ENCODE measurements at regions not wholly inside any gene's neighbourhood (a gene's known extent, or its start where the extent isn't known, plus 50 kb on each side); places are given as distances from the start of the nearest gene placed in this dataset.

DNA sequence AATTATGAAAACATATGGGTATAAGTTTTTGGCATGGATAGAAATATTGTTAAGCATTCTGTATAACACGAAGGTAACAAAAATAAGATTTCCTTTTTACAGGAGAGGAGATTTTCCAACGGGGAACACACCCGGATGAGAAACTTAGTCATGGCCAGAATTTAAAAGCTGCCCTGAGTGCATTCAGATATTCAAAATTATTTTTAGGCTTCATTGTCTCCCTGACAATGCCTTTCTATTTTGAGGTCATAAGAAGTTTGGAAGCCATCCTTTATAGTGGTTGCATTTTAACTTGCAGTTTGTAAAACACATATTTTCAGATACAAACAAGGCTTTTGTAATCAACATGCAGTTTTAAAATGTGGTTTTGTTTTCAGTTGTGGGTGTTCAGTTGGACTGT lies 357.5 kb upstream of the FAM47C start:
- Histone ChIP-seq H3K27ac (no peak overlapping the region), H3K4me3 (ENCODE audit: low read depth, low read length) (no peak overlapping the region), H3K36me3 (replicated peaks) (no peaks in the 10 kb centered on the region), H3K27me3 (replicated peaks) (no peaks in the 10 kb centered on the region)
- TF ChIP-seq, protein P1, sequence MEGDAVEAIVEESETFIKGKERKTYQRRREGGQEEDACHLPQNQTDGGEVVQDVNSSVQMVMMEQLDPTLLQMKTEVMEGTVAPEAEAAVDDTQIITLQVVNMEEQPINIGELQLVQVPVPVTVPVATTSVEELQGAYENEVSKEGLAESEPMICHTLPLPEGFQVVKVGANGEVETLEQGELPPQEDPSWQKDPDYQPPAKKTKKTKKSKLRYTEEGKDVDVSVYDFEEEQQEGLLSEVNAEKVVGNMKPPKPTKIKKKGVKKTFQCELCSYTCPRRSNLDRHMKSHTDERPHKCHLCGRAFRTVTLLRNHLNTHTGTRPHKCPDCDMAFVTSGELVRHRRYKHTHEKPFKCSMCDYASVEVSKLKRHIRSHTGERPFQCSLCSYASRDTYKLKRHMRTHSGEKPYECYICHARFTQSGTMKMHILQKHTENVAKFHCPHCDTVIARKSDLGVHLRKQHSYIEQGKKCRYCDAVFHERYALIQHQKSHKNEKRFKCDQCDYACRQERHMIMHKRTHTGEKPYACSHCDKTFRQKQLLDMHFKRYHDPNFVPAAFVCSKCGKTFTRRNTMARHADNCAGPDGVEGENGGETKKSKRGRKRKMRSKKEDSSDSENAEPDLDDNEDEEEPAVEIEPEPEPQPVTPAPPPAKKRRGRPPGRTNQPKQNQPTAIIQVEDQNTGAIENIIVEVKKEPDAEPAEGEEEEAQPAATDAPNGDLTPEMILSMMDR (IDR thresholded peaks at IDR 0.05; ENCODE audit: low read depth, low read length, missing control alignments) = no peak
- in situ Hi-C loops (cut with HindIII; ENCODE audit: low pct_ligation_motif_present, low sequenced_read_pairs) = no loop called here
- no peak for DNase-seq

DNA sequence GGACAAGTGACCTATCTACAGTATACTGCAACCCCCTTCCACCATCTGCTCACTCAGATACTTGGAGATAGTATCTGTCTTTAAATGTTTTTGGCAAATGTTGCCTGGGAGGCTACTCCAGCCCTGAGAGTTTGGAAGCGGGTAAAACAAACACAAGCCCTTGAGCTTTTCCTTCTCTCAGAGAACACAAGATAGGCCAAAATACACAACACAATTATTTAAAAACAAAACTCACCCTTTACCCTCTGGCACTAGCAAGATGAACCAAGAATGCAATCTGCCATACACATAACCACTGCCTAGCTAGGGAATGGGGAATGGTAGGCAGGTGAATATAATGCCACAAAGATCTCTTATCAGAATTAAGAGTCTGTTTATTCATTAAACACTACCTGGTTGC lies 324.7 kb upstream of the FAM47C start:
- TF ChIP-seq, protein P1 (IDR thresholded peaks at IDR 0.05; ENCODE audit: low read depth, low read length, missing control alignments) = no peak
- no peaks in the 10 kb centered on the region for H3K27me3 ChIP-seq (replicated peaks)
- no peaks in the 10 kb centered on the region for H3K36me3 ChIP-seq (replicated peaks)
- in situ Hi-C loops (cut with HindIII; ENCODE audit: low pct_ligation_motif_present, low sequenced_read_pairs) = no loop called here
- H3K4me3 ChIP-seq (ENCODE audit: low read depth, low read length) = no peak overlapping the region
- no peak for DNase-seq
- no peak overlapping the region for H3K27ac ChIP-seq

DNA sequence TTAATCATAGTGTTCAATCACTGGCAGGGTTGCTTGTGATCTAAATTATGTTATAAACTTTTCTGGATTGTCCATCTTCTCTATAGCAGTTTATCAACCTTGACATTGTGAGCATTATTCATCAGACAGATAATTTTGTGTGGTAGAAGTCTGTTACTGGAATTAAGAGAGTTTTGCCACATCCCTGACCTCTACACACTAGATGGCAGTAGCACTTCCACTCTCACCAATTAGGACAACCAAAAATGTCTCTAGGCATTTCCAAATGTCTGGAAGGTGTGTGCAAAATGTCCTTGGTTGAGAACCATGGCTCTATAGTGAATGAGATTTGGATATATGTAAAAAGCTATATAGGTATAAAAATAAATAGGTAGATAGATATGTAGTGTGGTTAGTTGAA lies 324.1 kb upstream of the FAM47C start:
- in situ Hi-C loops (cut with HindIII; ENCODE audit: low pct_ligation_motif_present, low sequenced_read_pairs) = no loop called here
- H3K27me3 ChIP-seq (replicated peaks) = no peaks in the 10 kb centered on the region
- H3K4me3 ChIP-seq (ENCODE audit: low read depth, low read length) = no peak overlapping the region
- DNase-seq = no peak
- no peaks in the 10 kb centered on the region for H3K36me3 ChIP-seq (replicated peaks)
- TF ChIP-seq, protein P1 (IDR thresholded peaks at IDR 0.05; ENCODE audit: low read depth, low read length, missing control alignments) = no peak
- H3K27ac ChIP-seq = no peak overlapping the region

DNA sequence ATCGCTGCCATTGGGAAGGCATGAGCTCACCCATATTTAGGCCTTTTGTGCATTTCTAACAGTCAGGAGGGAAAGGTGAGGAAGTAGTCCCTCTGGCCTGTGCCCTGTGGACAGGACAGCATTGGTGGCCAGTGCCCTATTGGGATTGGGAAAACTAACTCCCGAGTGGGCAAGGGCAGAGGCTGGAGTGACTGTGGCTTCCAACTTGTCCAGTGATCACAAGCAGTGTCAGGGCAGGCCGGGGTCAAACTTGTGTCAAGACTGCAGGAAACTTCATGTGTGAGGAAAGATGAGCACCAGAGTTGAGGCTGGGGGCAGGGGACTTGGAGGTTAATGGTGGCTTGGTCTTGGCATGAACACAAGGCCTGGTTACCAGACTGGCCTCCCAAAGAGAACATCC lies 286.2 kb upstream of the FAM47C start:
- TF ChIP-seq, protein P1 (IDR thresholded peaks at IDR 0.05; ENCODE audit: low read depth, low read length, missing control alignments) = no peak
- Histone ChIP-seq H3K4me3 (ENCODE audit: low read depth, low read length) (no peak overlapping the region), H3K36me3 (replicated peaks) (no peaks in the 10 kb centered on the region), H3K27me3 (replicated peaks) (no peaks in the 10 kb centered on the region), H3K27ac (no peak overlapping the region)
- DNase-seq = no peak
- in situ Hi-C loops (cut with HindIII; ENCODE audit: low pct_ligation_motif_present, low sequenced_read_pairs) = no loop called here

DNA sequence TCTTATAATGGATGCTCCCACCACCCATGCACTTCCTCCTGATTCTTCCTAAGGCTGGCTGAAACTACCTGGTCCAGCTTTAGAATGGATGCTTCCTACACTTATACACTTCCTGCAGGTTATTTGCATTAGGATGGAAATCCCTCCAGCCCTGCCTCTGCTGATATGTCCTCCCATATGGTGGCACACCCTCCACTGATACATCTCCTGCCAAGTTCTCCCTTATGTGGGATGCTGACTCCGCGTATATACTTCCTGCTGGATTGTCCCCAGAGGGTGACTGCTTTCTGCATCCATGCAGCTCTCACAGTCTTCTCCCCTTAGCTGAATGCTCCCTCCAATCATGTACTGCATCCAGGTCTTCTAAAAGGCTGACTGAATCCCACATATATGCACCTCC lies 254.6 kb upstream of the FAM47C start:
- in situ Hi-C loops (cut with HindIII; ENCODE audit: low pct_ligation_motif_present, low sequenced_read_pairs) = no loop called here
- Histone ChIP-seq H3K4me3 (ENCODE audit: low read depth, low read length) (no peak overlapping the region), H3K27ac (no peak overlapping the region), H3K36me3 (replicated peaks) (no peaks in the 10 kb centered on the region), H3K27me3 (replicated peaks) (no peaks in the 10 kb centered on the region)
- no peak for DNase-seq
- TF ChIP-seq, protein P1 (IDR thresholded peaks at IDR 0.05; ENCODE audit: low read depth, low read length, missing control alignments) = no peak

DNA sequence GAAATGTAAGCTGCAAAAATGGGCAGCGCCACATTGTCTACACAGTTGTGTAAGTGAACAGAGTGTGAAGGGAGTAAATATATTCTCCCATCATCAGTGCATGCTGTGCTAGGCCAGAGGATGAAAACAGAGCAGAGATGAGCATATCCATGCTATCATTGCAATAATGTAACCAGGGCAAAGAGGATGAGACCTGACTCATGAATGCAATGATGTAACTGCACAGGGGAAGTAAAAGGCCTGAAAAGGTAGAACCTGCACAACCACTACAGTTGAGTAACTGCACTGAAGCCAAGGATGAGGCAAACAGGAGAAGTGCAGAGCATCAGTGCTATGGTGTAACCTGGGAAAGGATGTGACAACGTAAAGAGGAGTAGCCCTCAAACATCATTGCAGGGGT lies 220.4 kb upstream of the FAM47C start:
- Histone ChIP-seq H3K27me3 (replicated peaks) (no peaks in the 10 kb centered on the region), H3K36me3 (replicated peaks) (no peaks in the 10 kb centered on the region), H3K4me3 (ENCODE audit: low read depth, low read length) (no peak overlapping the region), H3K27ac (no peak overlapping the region)
- TF ChIP-seq, protein P1 (IDR thresholded peaks at IDR 0.05; ENCODE audit: low read depth, low read length, missing control alignments) = no peak
- no peak for DNase-seq
- in situ Hi-C loops (cut with HindIII; ENCODE audit: low pct_ligation_motif_present, low sequenced_read_pairs) = no loop called here
